Endothelial cell (in vitro differentiated cells): ENCODE measurements at regions not wholly inside any gene's neighbourhood (a gene's known extent, or its start where the extent isn't known, plus 50 kb on each side); places are given as distances from the start of the nearest gene placed in this dataset.

Source experiments
- DNase-seq: peaks from one replicate; pipeline ENCODE4 v3.0.0; 2021; ENCODE audit warnings: low spot score
- H3K27ac Mint-ChIP-seq: one replicate; pipeline ENCODE4 v1.8.0; 2021; ENCODE audit warnings: mixed read lengths, inconsistent platforms; ENCODE audit not compliant: unreplicated experiment
- H3K27me3 Mint-ChIP-seq: one replicate; pipeline ENCODE4 v1.8.0; 2021; ENCODE audit warnings: mild to moderate bottlenecking, moderate library complexity, mixed read lengths, inconsistent platforms; ENCODE audit not compliant: unreplicated experiment
- H3K36me3 Mint-ChIP-seq: one replicate; pipeline ENCODE4 v1.8.0; 2021; ENCODE audit warnings: mild to moderate bottlenecking, low read depth, mixed read lengths, inconsistent platforms; ENCODE audit not compliant: unreplicated experiment
- H3K4me1 Mint-ChIP-seq: one replicate; pipeline ENCODE4 v1.8.0; 2021; ENCODE audit warnings: mild to moderate bottlenecking, mixed read lengths, inconsistent platforms; ENCODE audit not compliant: unreplicated experiment
- H3K4me3 Mint-ChIP-seq: one replicate; pipeline ENCODE4 v1.8.0; 2021; ENCODE audit warnings: mild to moderate bottlenecking, mixed read lengths, inconsistent platforms; ENCODE audit not compliant: unreplicated experiment
- H3K9me3 Mint-ChIP-seq: one replicate; pipeline ENCODE4 v1.8.0; 2021; ENCODE audit warnings: mixed read lengths, inconsistent platforms; ENCODE audit not compliant: unreplicated experiment
- TF ChIP-seq, protein P1 (sequence below): fragments of 200-600 bp; sonication (generic); IDR thresholded peaks from one replicate; pipeline ENCODE4 v1.5.0; 2021; ENCODE audit warnings: antibody characterized with exemption; ENCODE audit not compliant: unreplicated experiment

DNA sequence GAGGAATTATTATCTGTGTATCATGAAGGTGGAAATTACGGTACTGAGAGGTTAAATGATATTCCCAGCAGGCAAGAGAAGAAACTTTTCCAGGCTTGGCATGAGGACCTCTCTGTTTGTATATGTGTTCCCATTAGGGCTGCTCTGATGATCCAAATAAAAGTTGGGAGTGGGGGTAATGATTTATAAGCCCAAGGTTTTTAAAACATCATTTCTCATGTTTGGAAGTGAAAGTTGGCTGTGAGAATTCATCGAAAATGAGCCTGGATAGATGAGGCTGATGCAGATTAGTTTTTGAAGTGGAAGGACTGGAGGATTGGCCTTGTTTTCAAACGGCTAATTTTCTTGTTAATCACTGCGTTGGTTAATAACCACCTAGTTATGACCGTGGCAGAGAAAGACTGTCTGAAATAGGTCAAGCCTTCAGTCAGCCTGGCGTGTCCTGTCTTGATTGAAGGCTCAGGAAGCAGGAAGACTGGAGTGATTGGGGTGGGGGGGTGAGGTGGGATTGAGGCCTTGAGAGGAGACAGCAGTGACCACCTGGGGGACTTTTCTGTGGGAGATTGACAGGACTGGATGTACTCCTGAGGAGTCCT, 391.0 kb upstream of the WWC1 start:
- TF ChIP-seq, protein P1, sequence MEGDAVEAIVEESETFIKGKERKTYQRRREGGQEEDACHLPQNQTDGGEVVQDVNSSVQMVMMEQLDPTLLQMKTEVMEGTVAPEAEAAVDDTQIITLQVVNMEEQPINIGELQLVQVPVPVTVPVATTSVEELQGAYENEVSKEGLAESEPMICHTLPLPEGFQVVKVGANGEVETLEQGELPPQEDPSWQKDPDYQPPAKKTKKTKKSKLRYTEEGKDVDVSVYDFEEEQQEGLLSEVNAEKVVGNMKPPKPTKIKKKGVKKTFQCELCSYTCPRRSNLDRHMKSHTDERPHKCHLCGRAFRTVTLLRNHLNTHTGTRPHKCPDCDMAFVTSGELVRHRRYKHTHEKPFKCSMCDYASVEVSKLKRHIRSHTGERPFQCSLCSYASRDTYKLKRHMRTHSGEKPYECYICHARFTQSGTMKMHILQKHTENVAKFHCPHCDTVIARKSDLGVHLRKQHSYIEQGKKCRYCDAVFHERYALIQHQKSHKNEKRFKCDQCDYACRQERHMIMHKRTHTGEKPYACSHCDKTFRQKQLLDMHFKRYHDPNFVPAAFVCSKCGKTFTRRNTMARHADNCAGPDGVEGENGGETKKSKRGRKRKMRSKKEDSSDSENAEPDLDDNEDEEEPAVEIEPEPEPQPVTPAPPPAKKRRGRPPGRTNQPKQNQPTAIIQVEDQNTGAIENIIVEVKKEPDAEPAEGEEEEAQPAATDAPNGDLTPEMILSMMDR = no peak
- Mint-ChIP-seq H3K27ac (no peak overlapping the region), H3K4me1 (peaks cover 7% of the 10 kb centered on the region), H3K9me3 (no peaks in the 10 kb centered on the region), H3K4me3 (no peak overlapping the region), H3K36me3 (no peaks in the 10 kb centered on the region), H3K27me3 (no peaks in the 10 kb centered on the region)
- DNase-seq = no peak

DNA sequence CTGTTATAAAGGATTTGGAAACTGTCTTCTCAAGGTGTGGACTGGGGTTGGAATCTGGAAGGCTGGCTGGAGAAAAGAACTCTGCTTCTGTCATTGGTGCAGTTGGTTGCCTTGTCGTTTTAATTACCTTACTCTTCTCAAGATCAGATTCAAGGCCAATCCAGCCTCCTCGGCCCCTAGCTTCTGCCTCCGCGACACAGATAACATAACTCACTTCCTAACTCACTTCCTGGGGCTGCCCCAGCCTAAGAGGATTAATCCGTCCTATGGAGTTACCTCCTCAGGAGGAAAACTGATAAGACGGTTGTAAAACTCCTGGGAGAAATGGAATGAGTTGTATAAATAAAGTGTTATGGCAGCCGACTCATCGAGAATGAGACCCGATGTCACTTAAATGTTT, 389.1 kb upstream of the WWC1 start:
- H3K9me3 Mint-ChIP-seq = no peaks in the 10 kb centered on the region
- no peak overlapping the region for H3K27ac Mint-ChIP-seq
- no peak for DNase-seq
- H3K27me3 Mint-ChIP-seq = no peaks in the 10 kb centered on the region
- H3K4me3 Mint-ChIP-seq = no peak overlapping the region
- TF ChIP-seq, protein P1 = no peak
- peaks cover 7% of the 10 kb centered on the region for H3K4me1 Mint-ChIP-seq
- no peaks in the 10 kb centered on the region for H3K36me3 Mint-ChIP-seq

DNA sequence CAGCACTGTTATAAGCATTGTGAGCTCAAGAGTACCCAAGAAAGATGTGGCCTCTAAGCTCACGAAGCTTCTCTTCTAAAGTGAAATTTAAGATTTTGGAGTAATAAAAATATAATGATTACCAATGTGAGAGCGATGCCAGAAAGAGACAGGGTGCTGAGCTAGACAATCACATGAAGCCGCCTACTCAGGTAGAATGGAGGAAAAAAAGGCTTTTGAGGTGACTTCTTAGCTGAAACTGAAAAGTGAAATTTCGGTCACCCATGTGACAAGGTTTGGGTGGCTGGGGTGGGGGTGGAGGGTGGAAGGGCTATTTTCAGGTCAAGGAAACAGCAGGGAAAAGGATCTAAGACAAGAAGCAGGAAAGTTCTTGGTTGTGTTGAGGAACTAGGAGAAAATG, 388.2 kb upstream of the WWC1 start:
- no peak overlapping the region for H3K27ac Mint-ChIP-seq
- no peak for DNase-seq
- H3K9me3 Mint-ChIP-seq = no peaks in the 10 kb centered on the region
- H3K4me1 Mint-ChIP-seq = peaks cover 7% of the 10 kb centered on the region
- H3K27me3 Mint-ChIP-seq = no peaks in the 10 kb centered on the region
- H3K4me3 Mint-ChIP-seq = no peak overlapping the region
- H3K36me3 Mint-ChIP-seq = no peaks in the 10 kb centered on the region
- TF ChIP-seq, protein P1 = no peak

DNA sequence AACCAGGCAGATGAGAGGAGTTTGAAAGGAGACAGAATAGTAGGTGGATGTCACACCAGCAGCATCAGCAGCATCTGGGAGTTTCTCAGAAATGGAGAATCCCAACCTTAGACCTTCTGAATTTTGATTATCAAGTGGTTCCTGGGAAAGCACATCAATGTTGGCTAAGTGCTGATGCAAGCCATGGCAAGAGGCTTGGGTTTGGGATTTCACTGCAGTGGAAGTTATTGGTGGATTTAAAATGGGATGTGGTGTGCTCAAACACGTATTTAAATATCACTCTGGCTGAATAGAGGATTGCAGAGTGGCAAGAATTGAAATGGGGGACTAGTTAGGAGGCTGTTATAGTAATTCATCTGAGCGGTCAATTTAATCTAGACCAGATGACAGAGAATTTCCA, 387.8 kb upstream of the WWC1 start:
- TF ChIP-seq, protein P1 = no peak
- Mint-ChIP-seq H3K36me3 (no peaks in the 10 kb centered on the region), H3K4me3 (no peak overlapping the region), H3K27me3 (no peaks in the 10 kb centered on the region), H3K27ac (no peak overlapping the region), H3K9me3 (no peaks in the 10 kb centered on the region), H3K4me1 (peaks cover 7% of the 10 kb centered on the region)
- no peak for DNase-seq

DNA sequence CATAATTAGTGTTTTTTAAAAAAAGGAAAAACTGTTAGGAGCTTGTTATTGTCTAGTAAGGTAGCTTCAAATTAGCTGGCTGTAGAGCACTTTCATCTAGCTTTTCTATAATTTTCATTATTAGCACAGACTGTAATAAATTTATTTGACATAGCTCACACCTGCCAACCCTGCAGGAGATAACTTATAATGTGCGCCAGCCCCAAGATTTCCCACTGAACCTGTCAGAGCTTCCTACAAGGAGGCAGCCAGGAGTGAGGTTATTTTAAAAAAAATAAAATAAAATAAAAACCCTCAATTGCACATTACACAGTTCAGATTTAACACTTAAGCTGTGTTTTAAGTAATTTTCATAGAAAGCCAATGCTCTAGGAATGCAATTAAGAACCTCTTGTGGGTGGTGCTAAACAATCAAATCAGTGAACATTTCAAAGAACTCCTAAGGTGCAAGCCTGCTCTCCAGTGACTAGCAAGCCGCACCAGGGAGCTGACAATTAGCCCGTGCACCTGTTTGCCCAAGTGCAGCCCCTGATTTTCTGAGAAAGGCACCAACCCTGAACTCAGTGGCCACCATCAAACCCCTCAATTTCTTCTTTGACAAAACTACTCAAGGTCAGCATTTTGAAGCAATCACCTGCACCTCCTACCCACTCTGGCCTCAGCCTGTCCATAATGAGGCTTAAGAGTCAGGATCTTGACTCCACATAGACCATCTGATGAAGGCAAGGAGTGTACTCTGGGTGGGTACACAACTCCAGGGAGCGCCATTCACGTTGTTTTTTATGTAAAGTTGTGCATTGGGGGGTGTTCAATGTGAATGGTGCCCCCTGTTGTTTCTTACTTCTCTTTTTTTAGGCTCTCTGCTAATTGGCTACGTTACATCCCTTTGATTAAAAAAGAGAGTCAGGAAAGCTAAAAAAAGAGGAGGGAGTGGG, 385.3 kb upstream of the WWC1 start:
- TF ChIP-seq, protein P1 = no peak
- Mint-ChIP-seq H3K27me3 (no peaks in the 10 kb centered on the region), H3K4me3 (no peak overlapping the region), H3K9me3 (no peaks in the 10 kb centered on the region), H3K36me3 (no peaks in the 10 kb centered on the region), H3K4me1 (no peaks in the 10 kb centered on the region), H3K27ac (no peak overlapping the region)
- no peak for DNase-seq
